ENCODE measurements at regions not wholly inside any gene's neighbourhood (a gene's known extent, or its start where the extent isn't known, plus 50 kb on each side); places are given as distances from the start of the nearest gene placed in this dataset.

DNA sequence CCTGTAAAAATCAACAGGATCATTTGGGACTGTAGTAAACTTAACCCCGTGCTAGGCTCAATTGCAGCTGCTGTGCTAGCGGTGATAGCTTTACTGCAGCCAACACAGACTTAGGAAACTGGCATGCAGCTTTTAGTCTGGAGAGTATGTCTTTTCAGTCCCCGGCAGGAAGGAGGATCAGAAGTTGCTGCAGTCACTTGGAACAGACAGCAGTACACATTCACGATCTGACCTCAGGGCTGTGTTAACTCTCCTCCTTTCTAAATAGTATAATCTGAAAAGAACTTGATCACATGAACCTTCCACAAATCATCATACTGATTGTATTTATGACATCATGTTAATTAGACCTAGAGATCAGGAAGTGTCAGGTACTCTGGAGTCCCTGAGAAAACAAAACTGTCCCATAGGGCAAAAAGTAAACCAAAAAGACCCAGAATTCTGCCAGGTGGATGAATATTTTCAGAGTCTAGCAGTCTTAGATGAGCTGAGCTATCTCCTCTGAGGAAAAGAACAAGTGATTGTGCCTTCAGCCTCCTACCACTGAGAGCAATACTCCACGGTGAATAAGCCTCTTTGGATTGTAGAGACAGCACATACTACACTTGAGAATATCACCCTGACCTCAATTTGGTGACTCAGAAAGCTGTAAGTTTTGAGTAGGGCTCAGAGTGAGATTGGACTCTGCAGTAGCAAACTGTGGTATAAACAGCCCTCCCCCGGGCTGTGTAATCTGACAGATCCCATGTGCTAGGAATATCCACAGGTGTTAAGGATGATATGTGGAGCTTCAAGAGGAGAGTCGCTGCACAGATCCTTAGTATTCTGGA is 181.0 kb upstream of the GPR12 start:
- DNase-seq (ENCODE audit: low read depth in 3 of 3), result no peak

DNA sequence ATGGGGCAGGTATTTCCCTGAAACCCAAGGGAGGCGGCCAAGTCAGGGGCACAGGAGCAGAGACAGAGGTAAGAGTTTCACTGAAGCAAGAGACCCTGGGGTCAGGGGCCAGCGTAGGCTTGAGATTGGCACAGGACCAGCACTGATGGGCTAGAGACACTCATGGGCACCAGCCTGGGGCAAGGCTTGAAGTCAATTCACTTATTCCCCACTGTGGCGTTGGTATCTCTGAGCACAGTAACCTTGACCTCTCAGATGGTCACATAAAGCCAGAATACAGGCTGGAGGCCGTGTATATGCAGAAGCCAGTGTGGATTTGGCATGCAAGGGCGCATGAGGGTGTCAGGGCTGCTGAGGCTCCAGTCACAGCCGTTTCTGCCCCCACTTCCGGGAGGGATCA is 173.5 kb upstream of the GPR12 start:
- no peak for DNase-seq (ENCODE audit: low read depth in 3 of 3)

DNA sequence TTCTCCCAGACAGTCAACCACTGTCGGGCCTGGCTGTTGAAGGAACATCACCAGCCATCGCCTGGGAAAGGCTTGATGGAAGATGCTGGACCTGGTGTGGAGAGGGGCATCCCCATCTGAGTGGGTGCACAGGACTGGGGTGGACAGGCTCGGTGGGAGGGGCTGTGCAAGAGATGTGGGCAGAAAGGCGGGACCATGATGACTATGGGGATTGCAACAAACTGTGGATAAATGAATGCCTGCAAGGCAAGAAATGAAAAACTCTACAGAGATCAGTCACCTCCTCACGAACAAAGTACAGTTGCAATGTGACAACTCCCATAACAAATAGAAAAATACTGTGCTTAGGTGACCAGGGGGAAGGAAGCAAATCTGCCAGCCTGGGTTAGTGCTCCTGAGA is 171.9 kb upstream of the GPR12 start:
- DNase-seq (ENCODE audit: low read depth in 3 of 3), result no peak

DNA sequence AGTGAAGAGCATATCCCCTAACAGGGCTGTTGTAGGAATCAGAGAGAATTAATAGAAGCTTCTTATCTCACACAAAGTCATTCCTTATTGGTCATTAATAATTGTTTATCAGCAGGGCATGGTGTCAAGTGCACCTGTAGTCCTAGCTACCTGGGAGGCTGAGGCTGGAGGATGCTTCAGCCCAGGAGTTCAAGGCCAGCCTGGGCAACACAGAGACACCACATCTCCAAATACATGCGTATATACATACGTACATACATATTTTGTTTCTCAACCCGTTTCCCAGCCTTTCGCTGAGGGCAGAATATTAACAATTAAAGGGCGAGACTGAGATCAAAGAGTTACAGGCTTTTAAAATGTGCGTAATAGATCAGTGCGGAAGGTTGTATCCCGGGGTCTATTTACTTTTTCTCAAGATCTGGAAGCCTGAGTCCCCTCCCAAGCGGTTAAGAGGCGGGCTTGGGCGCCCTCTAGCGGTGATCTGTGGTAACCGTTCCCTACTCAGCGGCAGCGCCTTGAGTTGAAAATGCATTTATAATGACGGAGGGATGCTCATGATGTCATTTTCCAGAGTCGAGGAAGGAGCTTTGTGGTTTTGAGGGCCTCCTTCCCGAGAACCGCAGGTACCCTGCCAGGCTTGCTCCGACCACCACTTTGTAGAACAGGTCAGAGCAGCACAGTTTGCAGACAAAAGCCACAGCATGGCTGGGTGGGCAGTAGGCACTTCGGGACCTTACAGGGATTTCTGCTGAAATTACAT is 169.6 kb upstream of the GPR12 start:
- peak; percentile 40 to 45 (median 44) for DNase-seq (ENCODE audit: low read depth in 3 of 3)

DNA sequence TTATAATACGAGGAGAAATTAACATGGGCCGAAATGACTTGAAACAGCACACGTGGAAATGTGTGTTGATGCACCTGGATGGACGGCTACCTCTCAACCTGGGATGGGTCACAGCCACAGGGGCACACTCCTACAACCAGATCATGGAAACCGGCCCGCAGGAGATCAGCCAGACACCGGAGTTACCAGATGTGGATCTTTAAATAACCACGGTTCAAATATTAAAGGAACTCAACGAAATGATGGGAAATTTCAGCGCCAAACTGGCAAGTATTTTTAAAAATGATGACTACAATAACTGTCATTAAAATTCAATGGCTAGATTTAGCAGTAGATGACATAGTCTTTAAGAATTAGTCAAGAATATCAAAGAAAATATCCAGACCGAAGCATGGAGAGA is 166.9 kb upstream of the GPR12 start:
- DNase-seq (ENCODE audit: low read depth in 3 of 3), result no peak

- DNase-seq (ENCODE audit: low read depth in 3 of 3), result no peak
These were observed 165.8 kb upstream of the GPR12 start for GRCh38 chr13:26926371-26926770.

- DNase-seq (ENCODE audit: low read depth in 3 of 3), result no peak
These were observed 163.4 kb upstream of the GPR12 start for GRCh38 chr13:26923824-26924605.

DNA sequence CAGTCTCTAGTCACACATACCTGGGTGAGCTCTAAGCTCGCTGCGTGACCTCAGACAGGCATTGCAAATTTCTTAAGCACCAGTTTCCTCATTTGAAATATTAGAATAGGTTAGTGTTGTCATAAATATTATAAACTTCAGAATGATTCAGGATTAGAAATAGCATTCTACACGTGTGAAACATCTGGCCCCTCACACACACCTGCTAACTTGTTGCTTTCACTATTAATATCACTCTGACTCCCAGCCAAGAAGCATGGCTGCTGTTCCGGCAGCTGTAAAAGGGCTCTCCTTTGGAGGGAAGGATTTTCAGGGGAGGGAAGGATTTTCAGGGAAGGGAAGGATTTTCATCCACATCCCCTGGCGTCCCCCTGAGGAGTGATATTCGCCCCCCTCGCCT is 161.3 kb upstream of the GPR12 start:
- DNase-seq (ENCODE audit: low read depth in 3 of 3), result no peak

DNA sequence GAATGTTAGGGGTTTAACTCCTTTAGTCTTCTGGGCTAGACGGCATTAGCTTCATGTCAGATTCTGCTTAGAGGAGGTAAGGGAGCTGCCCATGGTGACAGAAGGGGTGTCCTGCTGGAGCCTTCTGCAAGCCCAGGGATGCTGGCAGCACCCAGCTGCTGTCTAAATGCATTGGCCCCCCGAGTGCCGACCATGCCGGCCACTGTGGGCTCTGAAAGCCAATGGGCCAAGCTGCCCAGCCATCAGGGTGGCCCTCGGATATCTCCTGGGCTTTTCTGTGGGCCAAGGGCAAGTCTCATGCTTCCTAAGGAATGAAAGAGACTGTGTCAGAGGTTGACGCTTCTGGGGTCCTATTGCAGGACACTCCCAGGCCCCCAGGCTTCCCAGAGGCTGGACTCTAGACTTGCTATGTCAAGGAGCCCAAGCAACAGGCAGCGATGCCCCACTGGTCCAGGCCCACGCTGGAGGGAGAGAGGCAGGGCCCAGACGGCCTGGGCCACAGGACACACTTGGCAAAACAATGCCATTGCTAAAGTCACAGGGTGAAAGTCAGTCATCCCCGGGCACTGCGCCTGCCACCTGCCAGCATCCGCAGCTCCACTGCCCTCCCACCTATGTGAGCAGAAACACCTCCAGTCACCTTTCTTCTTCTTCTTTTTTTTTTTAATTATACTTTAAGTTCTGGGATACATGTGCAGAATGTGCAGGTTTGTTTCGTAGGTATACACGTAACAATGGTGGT is 160.2 kb upstream of the GPR12 start:
- DNase-seq (ENCODE audit: low read depth in 3 of 3), result no peak

DNA sequence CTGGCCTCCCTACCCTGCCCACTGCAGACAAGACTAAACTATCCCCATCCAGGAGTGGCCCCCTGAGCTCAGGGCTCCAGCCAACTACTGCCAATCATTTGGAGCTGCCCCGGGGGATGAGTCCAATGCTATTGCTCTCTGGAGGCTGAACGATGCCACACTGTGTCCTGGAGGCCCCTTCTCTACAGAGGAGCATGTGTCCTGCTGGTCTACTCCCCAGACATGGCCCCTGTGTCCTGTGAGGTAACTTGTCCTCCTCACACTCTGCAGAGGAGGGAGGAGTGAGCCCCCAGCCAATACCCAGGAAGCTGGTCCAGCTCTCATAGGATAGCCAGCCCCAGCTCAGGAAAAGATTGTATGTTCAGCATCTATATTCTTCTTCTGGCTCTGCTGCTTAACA is 159.1 kb upstream of the GPR12 start:
- DNase-seq (ENCODE audit: low read depth in 3 of 3), result no peak

- DNase-seq (ENCODE audit: low read depth in 3 of 3), result no peak
These were observed 158.7 kb upstream of the GPR12 start for GRCh38 chr13:26919311-26919710.

- DNase-seq (ENCODE audit: low read depth in 3 of 3), result no peak
These were observed 154.0 kb upstream of the GPR12 start for GRCh38 chr13:26914624-26915023.

DNA sequence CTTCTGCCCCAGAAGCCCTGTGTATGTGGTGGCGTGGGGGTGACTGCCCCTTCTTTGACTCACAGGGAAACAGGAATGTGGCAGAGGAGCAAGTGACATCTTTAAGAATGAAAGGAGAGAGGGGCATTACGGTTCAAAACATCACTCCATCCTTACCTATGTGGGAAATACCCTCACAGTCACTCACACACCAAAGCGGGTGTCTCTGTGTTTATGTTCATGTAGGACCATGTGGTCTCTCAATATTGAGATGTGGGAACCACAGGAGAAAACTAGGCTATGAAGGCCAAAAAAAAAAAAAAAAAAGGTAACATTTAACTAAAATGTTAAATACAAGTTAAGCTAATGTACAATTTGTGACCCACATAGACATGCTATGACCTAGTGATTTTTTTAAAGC is 153.6 kb upstream of the GPR12 start:
- no peak for DNase-seq (ENCODE audit: low read depth in 3 of 3)

GRCh38 chr13:26910754-26911465 is 150.3 kb upstream of the GPR12 start:
- no peak for DNase-seq (ENCODE audit: low read depth in 3 of 3)

DNA sequence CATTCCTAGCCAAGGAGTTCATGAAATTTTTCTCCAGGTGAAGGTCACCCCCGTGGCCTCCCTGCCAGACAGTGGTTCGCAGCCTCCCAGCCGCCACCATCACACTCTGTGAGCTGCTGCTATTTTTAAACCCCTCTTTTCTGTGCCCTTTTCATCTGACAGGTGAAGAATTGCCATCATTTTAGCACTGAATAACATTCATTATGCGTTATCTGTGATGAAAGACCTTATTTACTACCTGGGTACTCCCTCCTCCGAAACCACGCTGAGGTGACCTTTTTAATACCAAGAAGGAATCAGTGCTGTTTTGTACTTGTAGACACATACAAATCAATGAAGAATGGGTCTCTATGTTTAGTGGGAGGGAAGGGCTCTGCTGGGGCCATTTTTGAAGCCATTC is 148.9 kb upstream of the GPR12 start:
- DNase-seq (ENCODE audit: low read depth in 3 of 3), result no peak

GRCh38 chr13:26908126-26908525 is 147.5 kb upstream of the GPR12 start:
- DNase-seq (ENCODE audit: low read depth in 3 of 3), result no peak

- DNase-seq (ENCODE audit: low read depth in 3 of 3), result no peak
These were observed 138.6 kb upstream of the GPR12 start for GRCh38 chr13:26899202-26899601.

DNA sequence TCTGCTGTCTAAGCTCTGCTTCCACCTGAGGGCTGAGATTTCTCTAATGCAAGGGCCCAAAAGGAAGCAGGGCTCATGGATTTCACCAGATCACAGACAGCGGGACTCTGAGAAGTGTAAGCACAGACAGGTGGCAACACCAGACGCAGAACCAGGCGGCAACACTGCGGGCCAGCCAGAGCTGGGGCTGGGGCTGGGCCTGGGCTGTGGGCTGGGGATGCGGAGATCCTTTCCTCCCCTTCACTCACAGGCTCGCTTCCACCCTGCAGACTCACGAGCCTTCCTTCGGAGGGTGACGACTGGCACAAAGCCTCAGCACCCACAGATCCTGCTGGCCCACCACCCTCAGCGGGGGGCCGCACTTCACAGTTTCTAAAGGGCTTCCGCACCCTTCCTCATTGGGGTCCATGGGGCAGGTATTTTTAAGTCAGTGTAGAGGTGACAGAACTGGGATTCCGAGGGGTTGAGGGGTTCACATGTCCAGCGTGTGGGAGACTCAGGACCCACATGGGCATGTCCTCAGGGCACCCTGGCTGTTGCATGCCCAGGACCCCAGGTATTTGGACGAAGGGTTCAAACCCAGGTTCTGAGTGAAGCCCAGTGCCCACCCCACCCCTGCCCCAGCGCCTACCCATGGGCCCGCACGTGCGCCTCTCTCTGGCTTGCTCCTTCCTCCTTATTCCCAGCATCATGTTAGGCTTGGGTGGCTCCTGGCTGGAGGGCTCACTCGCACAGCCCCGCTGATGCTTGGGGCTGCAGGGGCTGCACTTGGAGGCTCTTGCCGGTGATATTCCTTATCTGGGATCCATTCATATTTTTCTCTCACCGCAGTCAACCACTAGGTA is 137.3 kb upstream of the GPR12 start:
- no peak for DNase-seq (ENCODE audit: low read depth in 3 of 3)

- no peak for DNase-seq (ENCODE audit: low read depth in 3 of 3)
These were observed 136.5 kb upstream of the GPR12 start for GRCh38 chr13:26896986-26897668.

Data from stimulated activated CD4-positive, alpha-beta T cell treated with anti-CD3 and anti-CD28 coated beads, TNF-alpha, amount 100 ng/mL, for 4 hours (primary cell).